Esophagus squamous epithelium (tissue), 4 donors: ENCODE measurements at regions not wholly inside any gene's neighbourhood (a gene's known extent, or its start where the extent isn't known, plus 50 kb on each side); places are given as distances from the start of the nearest gene placed in this dataset.

Source experiments
- CTCF ChIP-seq, 6 experiments: fragments of 450-650 bp in 4 of 6; fragments of 200-600 bp in 2 of 6; sonication (generic) in 2 of 6; IDR thresholded peaks; one replicate each; pipeline ENCODE4 v1.5.1; 2016 to 2019; ENCODE audit warnings: antibody characterized with exemption in 6 of 6, mild to moderate bottlenecking in 4 of 6, moderate library complexity in 4 of 6
- POLR2A ChIP-seq, 4 donors: fragments of 450-650 bp; IDR thresholded peaks; one replicate each; pipeline ENCODE4 v1.6.1; 2017; ENCODE audit warnings: antibody characterized with exemption in 4 of 4, mild to moderate bottlenecking in 4 of 4, moderate library complexity in 3 of 4

GRCh38 chr1:29782846-29783507 lies 546.7 kb downstream of the PTPRU start:
- TF ChIP-seq CTCF (IDR thresholded peaks at IDR 0.05) = no peak
- TF ChIP-seq POLR2A (IDR thresholded peaks at IDR 0.05) = no peak
